ENCODE measurements at regions not wholly inside any gene's neighbourhood (a gene's known extent, or its start where the extent isn't known, plus 50 kb on each side); places are given as distances from the start of the nearest gene placed in this dataset.
"Not testable (repeated sequence)": the region's sequence is repeated elsewhere in the genome, so short reads cannot be mapped to it uniquely, and the experiment has no call there.

- DNase-seq (ENCODE audit: low read depth in 4 of 4, low spot score in 1 of 4), result no peak
Observed at GRCh38 chr9:78122631-78123030, 91.0 kb upstream of the GNAQ start.

DNA sequence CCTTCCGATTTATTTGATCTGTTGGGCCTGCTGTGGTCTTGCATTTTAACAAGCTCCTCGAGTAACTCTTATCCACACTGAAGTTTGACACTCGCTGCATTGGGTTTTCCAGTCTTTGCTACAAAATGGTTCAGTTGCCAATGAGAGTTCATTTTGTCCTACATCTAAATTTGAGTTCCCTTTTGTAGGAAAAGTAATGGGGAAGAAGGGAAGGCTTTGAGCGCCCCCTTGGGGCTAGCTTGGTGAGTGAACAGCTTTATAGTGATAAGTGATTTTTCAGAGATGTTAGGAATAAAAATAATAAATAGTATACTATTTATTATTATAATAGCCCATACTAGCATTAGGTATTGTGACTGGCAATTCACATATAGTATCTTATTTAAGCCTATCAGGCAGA, 89.9 kb upstream of the GNAQ start:
- DNase-seq (ENCODE audit: low read depth in 4 of 4, low spot score in 1 of 4), result peak in 3 of 4 experiments; percentile 26 to 35 (median 34)

GRCh38 chr9:78118742-78119473, 87.3 kb upstream of the GNAQ start:
- DNase-seq (ENCODE audit: low read depth in 4 of 4, low spot score in 1 of 4), result no peak

GRCh38 chr9:78115073-78115472, 83.5 kb upstream of the GNAQ start:
- DNase-seq (ENCODE audit: low read depth in 4 of 4, low spot score in 1 of 4), result no peak

- DNase-seq (ENCODE audit: low read depth in 4 of 4, low spot score in 1 of 4), result no peak
Observed at GRCh38 chr9:78114581-78114980, 83.0 kb upstream of the GNAQ start.

- no peak for DNase-seq (ENCODE audit: low read depth in 4 of 4, low spot score in 1 of 4)
Observed at GRCh38 chr9:78112406-78112805, 80.8 kb upstream of the GNAQ start.

DNA sequence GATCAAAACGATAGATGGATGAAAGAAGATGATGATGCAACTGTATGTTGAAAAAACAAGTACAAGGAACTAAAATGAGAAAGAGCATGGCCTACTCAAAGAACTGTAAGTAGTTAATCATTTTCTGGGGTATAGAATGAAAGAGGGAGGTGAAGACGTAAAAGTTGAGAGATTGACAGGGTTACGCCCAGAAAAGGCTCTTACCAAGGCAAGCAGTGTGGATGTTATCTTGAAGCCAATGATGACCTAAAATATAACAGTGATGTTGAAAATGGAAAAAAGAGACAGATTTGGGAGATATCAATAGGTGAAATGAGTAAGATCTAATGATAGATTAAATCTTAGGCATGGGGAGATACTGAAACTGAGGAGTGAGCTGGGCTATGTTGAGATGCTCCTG, 80.4 kb upstream of the GNAQ start:
- DNase-seq (ENCODE audit: low read depth in 4 of 4, low spot score in 1 of 4), result no peak

DNA sequence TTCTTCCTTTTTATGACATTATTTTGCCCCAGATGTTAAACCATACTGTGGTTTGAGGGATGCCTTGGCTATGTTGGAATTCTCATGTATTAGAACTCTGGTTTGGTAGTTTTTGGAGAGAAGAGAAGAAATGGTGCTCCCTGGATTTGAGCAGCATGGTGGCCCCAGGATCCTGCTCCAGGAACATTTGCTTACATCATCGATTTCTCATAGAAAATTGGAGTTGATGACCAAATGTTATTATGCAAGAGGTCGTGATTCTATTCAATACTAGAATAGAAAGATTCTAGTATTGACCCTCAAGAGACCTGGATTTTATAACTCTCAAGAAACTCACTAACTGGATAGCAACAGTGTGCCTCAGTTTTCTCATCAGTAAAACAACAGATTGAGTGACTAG, 77.5 kb upstream of the GNAQ start:
- DNase-seq (ENCODE audit: low read depth in 4 of 4, low spot score in 1 of 4), result no peak

GRCh38 chr9:78106586-78106985, 75.0 kb upstream of the GNAQ start:
- peak in 1 of 4 experiments; percentile 11 for DNase-seq (ENCODE audit: low read depth in 4 of 4, low spot score in 1 of 4)

- DNase-seq (ENCODE audit: low read depth in 4 of 4, low spot score in 1 of 4), result no peak
Observed at GRCh38 chr9:78103971-78104433, 72.4 kb upstream of the GNAQ start.

- DNase-seq (ENCODE audit: low read depth in 4 of 4, low spot score in 1 of 4), result no peak
Observed at GRCh38 chr9:78101247-78101646, 69.6 kb upstream of the GNAQ start.

- DNase-seq (ENCODE audit: low read depth in 4 of 4, low spot score in 1 of 4), result no peak
Observed at GRCh38 chr9:78097541-78097940, 65.9 kb upstream of the GNAQ start.

DNA sequence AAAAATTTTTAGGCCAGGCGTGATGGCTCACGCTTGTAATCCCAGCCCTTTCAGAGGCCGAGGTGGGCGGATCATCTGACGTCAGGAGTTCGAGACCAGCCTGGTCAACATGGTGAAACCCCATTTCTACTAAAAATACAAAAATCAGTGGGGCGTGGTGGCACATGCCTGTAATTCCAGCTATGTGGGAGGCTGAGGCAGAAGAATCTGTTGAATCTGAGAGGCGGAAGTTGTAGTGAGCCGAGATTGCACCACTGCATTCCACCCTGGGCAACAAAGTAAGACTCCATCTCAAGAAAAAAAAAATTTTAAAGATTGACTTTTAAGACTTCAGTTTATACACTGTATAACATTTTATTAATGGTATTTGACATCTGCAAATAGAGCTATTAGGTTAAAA, 60.1 kb upstream of the GNAQ start:
- DNase-seq (ENCODE audit: low read depth in 4 of 4, low spot score in 1 of 4), result no peak

DNA sequence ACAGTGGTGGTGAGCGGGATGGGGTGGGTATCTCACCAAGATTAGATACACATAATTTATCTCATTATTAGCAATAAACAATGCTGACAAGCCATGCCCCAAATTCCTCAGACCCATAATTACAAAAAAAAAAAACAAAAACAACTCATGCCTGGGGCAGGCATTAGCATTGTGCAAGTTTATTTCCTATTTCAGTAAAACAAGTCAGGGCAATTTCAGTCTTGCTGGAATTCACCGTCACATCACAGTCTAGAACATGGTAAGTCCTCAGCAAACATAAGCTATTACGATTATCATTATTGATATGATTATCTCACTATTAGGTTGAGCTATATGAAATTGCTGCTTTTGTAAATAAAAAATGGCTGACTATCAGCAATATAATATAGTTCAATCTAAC, 57.5 kb upstream of the GNAQ start:
- no peak for DNase-seq (ENCODE audit: low read depth in 4 of 4, low spot score in 1 of 4)

GRCh38 chr9:78088190-78088589, 56.6 kb upstream of the GNAQ start:
- DNase-seq (ENCODE audit: low read depth in 4 of 4, low spot score in 1 of 4), result not testable (repeated sequence)
